ENCODE measurements at regions not wholly inside any gene's neighbourhood (a gene's known extent, or its start where the extent isn't known, plus 50 kb on each side); places are given as distances from the start of the nearest gene placed in this dataset.

DNA sequence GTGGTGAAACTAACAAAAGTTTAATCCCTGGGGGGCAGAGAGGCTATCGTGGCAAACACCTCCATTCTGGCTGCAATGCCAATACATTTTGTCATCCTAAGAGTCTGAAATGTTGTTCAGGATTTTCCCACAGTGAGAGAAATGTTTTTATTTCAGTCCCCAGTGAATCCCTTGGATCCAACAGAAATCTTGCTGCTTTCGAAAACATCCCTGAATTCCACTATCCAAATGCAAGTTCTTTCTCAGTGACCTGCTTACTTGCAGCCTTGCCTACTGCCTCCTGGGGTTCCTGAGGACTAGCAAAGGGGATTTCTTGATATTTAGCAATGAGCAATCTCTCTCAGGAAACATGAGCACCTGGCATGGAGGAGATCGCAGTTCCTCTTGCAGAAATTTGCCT, 202.1 kb upstream of the IRX3 start:
- intact Hi-C loops (cut with DNase I): no loop called here
- DNase-seq (no peak), ATAC-seq (no peak)
- Histone ChIP-seq H3K36me3 (no peaks in the 10 kb centered on the region), H3K27ac (no peak overlapping the region), H3K27me3 (ENCODE audit: low read depth) (no peaks in the 10 kb centered on the region), H3K4me3 (no peak overlapping the region), H3K4me1 (peaks cover 13% of the 10 kb centered on the region), H3K9me3 (no peaks in the 10 kb centered on the region)
- TF ChIP-seq, protein P1, sequence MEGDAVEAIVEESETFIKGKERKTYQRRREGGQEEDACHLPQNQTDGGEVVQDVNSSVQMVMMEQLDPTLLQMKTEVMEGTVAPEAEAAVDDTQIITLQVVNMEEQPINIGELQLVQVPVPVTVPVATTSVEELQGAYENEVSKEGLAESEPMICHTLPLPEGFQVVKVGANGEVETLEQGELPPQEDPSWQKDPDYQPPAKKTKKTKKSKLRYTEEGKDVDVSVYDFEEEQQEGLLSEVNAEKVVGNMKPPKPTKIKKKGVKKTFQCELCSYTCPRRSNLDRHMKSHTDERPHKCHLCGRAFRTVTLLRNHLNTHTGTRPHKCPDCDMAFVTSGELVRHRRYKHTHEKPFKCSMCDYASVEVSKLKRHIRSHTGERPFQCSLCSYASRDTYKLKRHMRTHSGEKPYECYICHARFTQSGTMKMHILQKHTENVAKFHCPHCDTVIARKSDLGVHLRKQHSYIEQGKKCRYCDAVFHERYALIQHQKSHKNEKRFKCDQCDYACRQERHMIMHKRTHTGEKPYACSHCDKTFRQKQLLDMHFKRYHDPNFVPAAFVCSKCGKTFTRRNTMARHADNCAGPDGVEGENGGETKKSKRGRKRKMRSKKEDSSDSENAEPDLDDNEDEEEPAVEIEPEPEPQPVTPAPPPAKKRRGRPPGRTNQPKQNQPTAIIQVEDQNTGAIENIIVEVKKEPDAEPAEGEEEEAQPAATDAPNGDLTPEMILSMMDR (IDR thresholded peaks at IDR 0.05): no peak

DNA sequence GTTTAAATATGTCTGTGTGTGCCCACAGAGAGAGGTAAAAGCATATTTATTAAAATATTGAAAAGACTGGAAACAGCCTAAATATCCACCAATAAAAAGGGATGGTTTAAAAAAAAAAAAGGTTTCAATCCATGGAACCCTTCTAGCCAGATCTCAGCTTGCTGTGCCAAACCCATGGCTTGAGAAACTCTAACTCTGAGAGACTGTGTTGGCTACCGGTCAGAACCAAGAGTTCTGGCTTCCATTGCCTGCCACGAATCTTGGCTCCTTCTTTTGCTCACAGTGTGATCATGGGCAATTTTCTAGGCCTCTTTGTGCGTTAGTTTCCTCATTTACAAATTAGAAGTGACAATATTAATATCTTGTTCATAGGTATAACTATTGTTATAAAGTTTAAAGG, 201.3 kb upstream of the IRX3 start:
- ATAC-seq: no peak
- intact Hi-C loops (cut with DNase I): no loop called here
- TF ChIP-seq, protein P1 (IDR thresholded peaks at IDR 0.05): no peak
- Histone ChIP-seq H3K4me1 (peaks cover 13% of the 10 kb centered on the region), H3K9me3 (no peaks in the 10 kb centered on the region), H3K4me3 (no peak overlapping the region), H3K27ac (no peak overlapping the region), H3K27me3 (ENCODE audit: low read depth) (no peaks in the 10 kb centered on the region), H3K36me3 (no peaks in the 10 kb centered on the region)
- no peak for DNase-seq

DNA sequence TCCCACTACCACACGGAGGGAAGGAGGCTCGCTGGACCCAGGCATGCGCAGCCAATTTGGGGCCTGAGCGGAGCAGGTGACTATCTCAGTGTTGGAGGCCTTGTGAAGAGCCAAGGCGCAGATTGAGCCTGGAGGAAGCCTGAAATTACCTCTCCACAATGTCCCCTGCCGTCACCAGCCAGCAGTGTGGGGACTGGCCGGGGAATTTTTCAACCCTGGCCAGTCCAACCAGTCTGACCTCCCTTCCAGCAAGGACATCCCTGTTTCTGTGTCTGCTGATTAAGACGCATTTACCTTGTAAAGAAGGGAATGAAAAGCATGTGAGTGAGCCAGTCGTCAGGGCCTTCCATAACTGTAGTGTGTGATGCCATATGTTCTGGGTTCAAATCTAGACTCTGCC, 198.1 kb upstream of the IRX3 start:
- Histone ChIP-seq H3K4me3 (no peak overlapping the region), H3K27me3 (ENCODE audit: low read depth) (no peaks in the 10 kb centered on the region), H3K27ac (no peak overlapping the region), H3K4me1 (peaks cover 6% of the 10 kb centered on the region), H3K9me3 (no peaks in the 10 kb centered on the region), H3K36me3 (no peaks in the 10 kb centered on the region)
- TF ChIP-seq, protein P1 (IDR thresholded peaks at IDR 0.05): no peak
- ATAC-seq (peak in 1 of 2 donors; percentile 19), DNase-seq (no peak)
- intact Hi-C loops (cut with DNase I): no loop called here

DNA sequence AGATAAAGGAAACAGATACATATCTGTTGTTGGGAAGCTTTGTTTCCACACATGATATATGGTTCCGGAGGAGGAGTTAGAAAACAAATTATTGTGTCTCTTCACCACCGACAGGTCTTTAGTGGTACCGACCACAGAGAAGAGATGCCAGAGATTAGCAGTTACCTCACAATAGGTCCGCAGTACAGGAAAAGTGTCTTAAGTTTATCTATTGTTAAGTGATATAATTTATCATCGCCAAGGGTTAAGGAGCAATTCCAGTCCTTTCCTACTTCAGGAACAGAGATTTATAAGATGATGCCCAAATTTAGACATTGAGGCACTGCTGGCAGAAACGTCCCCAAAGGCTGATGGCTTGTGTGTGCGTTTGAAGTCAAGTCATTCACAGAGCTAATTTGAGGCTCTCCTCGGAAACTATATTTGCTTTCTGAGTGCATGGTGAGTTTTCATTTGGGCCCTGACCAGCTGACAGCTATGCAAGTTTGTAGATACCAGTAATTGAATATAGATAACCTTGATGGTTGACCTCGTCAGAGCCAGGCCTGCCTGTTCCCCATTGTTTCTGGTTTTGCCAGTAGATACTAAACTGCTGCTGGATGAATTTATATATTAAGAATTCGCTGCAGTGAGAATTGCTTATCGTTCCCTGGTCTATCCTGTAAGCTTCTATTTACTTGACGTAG, 196.4 kb upstream of the IRX3 start:
- H3K9me3 ChIP-seq: no peaks in the 10 kb centered on the region
- no peaks in the 10 kb centered on the region for H3K36me3 ChIP-seq
- no peak overlapping the region for H3K27ac ChIP-seq
- no peak overlapping the region for H3K4me3 ChIP-seq
- DNase-seq (no peak), ATAC-seq (no peak)
- H3K27me3 ChIP-seq (ENCODE audit: low read depth): no peaks in the 10 kb centered on the region
- intact Hi-C loops (cut with DNase I): no loop called here
- TF ChIP-seq, protein P1 (IDR thresholded peaks at IDR 0.05): no peak
- H3K4me1 ChIP-seq: no peaks in the 10 kb centered on the region

DNA sequence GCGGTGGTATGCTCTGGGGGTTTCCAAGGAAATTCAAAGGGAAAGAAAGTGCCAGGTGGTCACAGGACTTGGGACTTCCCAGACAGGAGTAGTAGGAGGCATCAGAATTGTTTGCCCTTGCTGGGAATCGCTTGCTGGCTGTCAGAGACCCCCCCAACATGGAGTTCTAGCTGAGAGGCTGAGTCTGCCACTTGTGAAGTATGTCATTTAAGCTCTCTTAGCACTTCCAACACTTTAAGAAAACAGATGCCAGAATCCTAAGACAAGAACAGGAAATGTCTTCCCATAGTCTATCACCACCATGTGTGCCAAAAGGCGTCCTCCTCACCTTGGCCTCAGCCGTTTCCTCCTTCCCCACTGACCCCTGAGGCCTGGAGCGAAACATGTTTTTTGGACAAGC, 193.8 kb upstream of the IRX3 start:
- DNase-seq (no peak), ATAC-seq (no peak)
- Histone ChIP-seq H3K36me3 (no peaks in the 10 kb centered on the region), H3K4me3 (no peak overlapping the region), H3K4me1 (no peaks in the 10 kb centered on the region), H3K9me3 (no peaks in the 10 kb centered on the region), H3K27me3 (ENCODE audit: low read depth) (no peaks in the 10 kb centered on the region), H3K27ac (no peak overlapping the region)
- TF ChIP-seq, protein P1 (IDR thresholded peaks at IDR 0.05): no peak
- intact Hi-C loops (cut with DNase I): no loop called here

Measured in lower lobe of right lung (tissue), 2 donors.